Left ventricle myocardium inferior (tissue), 1 donor: ENCODE measurements at regions not wholly inside any gene's neighbourhood (a gene's known extent, or its start where the extent isn't known, plus 50 kb on each side); places are given as distances from the start of the nearest gene placed in this dataset.

ENCODE experiments used
- DNase-seq: peaks from one replicate; pipeline ENCODE4 v3.0.0-alpha.2; 2020
- H3K27ac ChIP-seq: fragments of 200-600 bp; replicated peaks from 2 replicates; pipeline ENCODE4 v1.8.0; 2021
- H3K27me3 ChIP-seq: fragments of 200-600 bp; 2 replicates; pipeline ENCODE4 v1.8.0; 2021; ENCODE audit warnings: low read depth
- H3K36me3 ChIP-seq: fragments of 200-600 bp; 2 replicates; pipeline ENCODE4 v1.8.0; 2021
- H3K4me1 ChIP-seq: fragments of 200-600 bp; 2 replicates; pipeline ENCODE4 v1.8.0; 2021
- H3K4me3 ChIP-seq: fragments of 200-600 bp; 2 replicates; pipeline ENCODE4 v1.8.0; 2021; ENCODE audit warnings: mild to moderate bottlenecking, moderate library complexity
- H3K9me3 ChIP-seq: fragments of 200-600 bp; replicated peaks from 2 replicates; pipeline ENCODE4 v1.8.0; 2021
- CTCF ChIP-seq: fragments of 200-600 bp; IDR thresholded peaks from 2 replicates; pipeline ENCODE4 v1.8.0; 2021; ENCODE audit warnings: antibody characterized with exemption, mild to moderate bottlenecking, borderline replicate concordance
- intact Hi-C: fragments of 100-400 bp; cut with micrococcal nuclease; formaldehyde crosslinking; loops from one replicate; pipeline ENCODE4 v1.11.0; 2022
- donor health status: DM: no; HTN: yes; CAD: no; lungs with severe emphysema.

GRCh38 chrX:63436865-63437264, 85.7 kb upstream of the SPIN4 start:
- H3K4me3 ChIP-seq, result no peak overlapping the region
- no peaks in the 10 kb centered on the region for H3K4me1 ChIP-seq
- H3K36me3 ChIP-seq, result no peaks in the 10 kb centered on the region
- peaks cover 5% of the 10 kb centered on the region for H3K9me3 ChIP-seq
- intact Hi-C loops, result no loop called here
- DNase-seq, result no peak
- H3K27ac ChIP-seq, result no peak overlapping the region
- no peak for TF ChIP-seq CTCF
- H3K27me3 ChIP-seq, result no peaks in the 10 kb centered on the region

DNA sequence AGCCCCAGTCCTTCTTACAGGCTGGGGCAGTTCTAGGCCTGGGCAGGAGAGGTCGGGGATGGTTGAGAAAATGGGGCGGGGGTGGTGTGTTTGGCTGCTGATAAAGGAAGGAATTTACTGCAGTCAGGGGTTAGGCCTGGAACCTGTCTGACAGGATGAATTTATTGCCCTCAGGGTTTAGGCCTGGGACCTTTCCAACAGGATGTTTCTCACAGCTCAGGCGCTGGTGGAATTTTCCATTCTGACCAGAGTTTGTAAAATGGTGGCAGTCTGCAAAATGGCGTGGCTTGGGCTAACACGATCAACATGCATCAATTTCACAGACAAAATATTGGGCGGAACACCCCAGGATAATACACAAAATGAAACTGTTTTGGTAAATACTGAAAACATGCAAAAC, 83.5 kb upstream of the SPIN4 start:
- TF ChIP-seq CTCF, result no peak
- Histone ChIP-seq H3K9me3 (no peaks in the 10 kb centered on the region), H3K4me1 (no peaks in the 10 kb centered on the region), H3K27ac (no peak overlapping the region), H3K27me3 (no peaks in the 10 kb centered on the region), H3K36me3 (no peaks in the 10 kb centered on the region), H3K4me3 (no peak overlapping the region)
- intact Hi-C loops, result no loop called here
- DNase-seq, result no peak

GRCh38 chrX:63434206-63434605, 83.1 kb upstream of the SPIN4 start:
- Histone ChIP-seq H3K4me3 (no peak overlapping the region), H3K4me1 (no peaks in the 10 kb centered on the region), H3K27ac (no peak overlapping the region), H3K27me3 (no peaks in the 10 kb centered on the region), H3K36me3 (no peaks in the 10 kb centered on the region), H3K9me3 (no peaks in the 10 kb centered on the region)
- intact Hi-C loops, result no loop called here
- TF ChIP-seq CTCF, result no peak
- DNase-seq, result no peak

DNA sequence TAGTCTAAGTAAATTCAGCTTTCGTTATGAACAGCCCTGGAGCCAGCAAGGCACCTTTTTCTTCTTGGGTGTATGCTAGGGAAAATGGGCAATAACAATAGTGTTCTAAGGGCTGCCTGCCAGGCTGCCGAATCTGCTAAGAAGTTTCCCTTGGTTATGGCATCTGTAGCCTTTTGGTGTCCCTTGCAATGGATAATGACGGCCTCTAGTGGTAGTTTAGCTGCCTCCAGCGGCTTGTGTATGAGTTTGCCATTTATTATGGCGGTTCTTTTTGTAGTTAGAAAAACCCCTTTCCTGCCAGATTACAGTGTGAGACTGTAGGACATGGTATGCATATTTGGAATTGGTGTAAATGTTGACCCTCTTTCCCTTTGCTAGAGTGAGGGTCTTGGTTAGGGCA, 78.9 kb upstream of the SPIN4 start:
- Histone ChIP-seq H3K9me3 (no peaks in the 10 kb centered on the region), H3K27me3 (no peaks in the 10 kb centered on the region), H3K27ac (no peak overlapping the region), H3K4me1 (no peaks in the 10 kb centered on the region), H3K4me3 (no peak overlapping the region), H3K36me3 (no peaks in the 10 kb centered on the region)
- DNase-seq, result no peak
- TF ChIP-seq CTCF, result no peak
- intact Hi-C loops, result no loop called here

DNA sequence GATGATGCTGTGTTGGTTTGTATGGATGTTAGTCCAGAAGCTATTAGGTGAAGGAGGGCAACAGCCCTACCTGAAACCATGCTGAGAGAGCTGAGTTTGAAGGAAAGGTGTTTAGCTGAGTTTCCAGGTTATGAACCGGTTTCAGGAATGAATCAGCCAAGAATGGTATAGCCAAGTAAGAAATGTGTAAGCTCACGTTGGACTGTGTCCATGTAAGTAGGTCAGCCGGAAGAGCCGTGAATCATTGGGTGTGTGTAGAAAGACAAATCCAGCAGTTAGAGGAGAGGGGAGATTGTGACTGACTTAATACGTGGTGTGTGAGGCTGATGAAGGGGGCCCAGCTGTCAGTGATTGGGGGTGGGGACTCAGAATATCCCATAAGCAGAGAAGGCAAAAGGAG, 77.2 kb upstream of the SPIN4 start:
- no peak for TF ChIP-seq CTCF
- Histone ChIP-seq H3K4me3 (no peak overlapping the region), H3K4me1 (no peaks in the 10 kb centered on the region), H3K36me3 (no peaks in the 10 kb centered on the region), H3K9me3 (no peaks in the 10 kb centered on the region), H3K27me3 (no peaks in the 10 kb centered on the region), H3K27ac (no peak overlapping the region)
- intact Hi-C loops, result no loop called here
- no peak for DNase-seq

DNA sequence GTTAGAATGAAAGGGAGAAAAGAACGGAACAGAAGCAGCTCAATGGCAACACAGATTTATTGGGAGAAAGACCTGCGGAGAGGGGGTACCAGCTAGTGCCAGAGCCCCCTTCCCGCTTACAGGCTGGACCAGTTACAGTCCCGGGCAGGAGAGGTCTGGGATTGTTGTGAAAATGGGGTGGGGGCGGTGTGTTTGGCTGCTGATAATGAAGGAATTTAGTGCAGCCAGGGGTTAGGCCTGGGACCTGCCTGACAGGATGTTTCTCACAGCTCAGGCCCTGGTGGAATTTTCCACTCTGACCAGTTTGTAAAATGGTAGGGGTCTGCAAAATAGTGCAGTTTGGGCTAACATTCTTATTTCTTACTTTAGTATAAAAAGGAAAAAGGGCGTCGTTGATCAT, 75.4 kb upstream of the SPIN4 start:
- TF ChIP-seq CTCF, result no peak
- H3K4me1 ChIP-seq, result no peaks in the 10 kb centered on the region
- H3K27me3 ChIP-seq, result no peaks in the 10 kb centered on the region
- H3K9me3 ChIP-seq, result no peaks in the 10 kb centered on the region
- intact Hi-C loops, result no loop called here
- no peak overlapping the region for H3K4me3 ChIP-seq
- DNase-seq, result no peak
- no peak overlapping the region for H3K27ac ChIP-seq
- no peaks in the 10 kb centered on the region for H3K36me3 ChIP-seq
